ENCODE measurements at regions not wholly inside any gene's neighbourhood (a gene's known extent, or its start where the extent isn't known, plus 50 kb on each side); places are given as distances from the start of the nearest gene placed in this dataset.

- Histone ChIP-seq H3K9me3 (ENCODE audit: control insufficient read depth, insufficient read depth, low read depth, low read length) (no peaks in the 10 kb centered on the region), H3K27me3 (ENCODE audit: control insufficient read depth, insufficient read depth, low read length) (no peaks in the 10 kb centered on the region), H3K4me1 (ENCODE audit: control insufficient read depth, insufficient read depth, low read length) (no peaks in the 10 kb centered on the region), H3K36me3 (ENCODE audit: control insufficient read depth, insufficient read depth, low read length) (no peaks in the 10 kb centered on the region), H3K27ac (ENCODE audit: low read length) (no peak overlapping the region), H3K4me3 (ENCODE audit: low read depth in 2 of 2, low read length in 2 of 2) (no peak overlapping the region)
- DNase-seq (ENCODE audit: low read depth, low spot score), result no peak
- TF ChIP-seq REST (IDR thresholded peaks at IDR 0.05; ENCODE audit: insufficient read depth in 1 of 2, low read depth in 2 of 2, low read length in 1 of 2), result no peak
- TF ChIP-seq SIN3A (IDR thresholded peaks at IDR 0.05; ENCODE audit: borderline replicate concordance, insufficient read depth, low read depth, low read length), result no peak
- no peak for TF ChIP-seq POLR2AphosphoS5 (IDR thresholded peaks at IDR 0.05; ENCODE audit: low read depth, low read length)
- TF ChIP-seq TCF7L2 (IDR thresholded peaks at IDR 0.05; ENCODE audit: low read depth, low read length), result no peak
- TF ChIP-seq CTCF (IDR thresholded peaks at IDR 0.05), result no peak
- no peak for ATAC-seq
- intact Hi-C loops (cut with micrococcal nuclease; ENCODE audit: unreplicated experiment), result no loop called here
- ChIA-PET POLR2A (no interaction called here), CTCF (no interaction called here)
- in situ Hi-C loops (cut with HindIII; ENCODE audit: low pct_unique_long_range_greater_than_20kb, low sequenced_read_pairs), result no loop called here
- BruUV-seq (replicated peaks), result no TSS peak
These were observed 120.4 kb downstream of the NEDD1 start for GRCh38 chr12:97027482-97027881.

GRCh38 chr12:97038131-97038530 is 131.1 kb downstream of the NEDD1 start:
- no peaks in the 10 kb centered on the region for H3K36me3 ChIP-seq (ENCODE audit: control insufficient read depth, insufficient read depth, low read length)
- H3K27ac ChIP-seq (ENCODE audit: low read length), result no peak overlapping the region
- CTCF ChIA-PET, result no interaction called here
- H3K27me3 ChIP-seq (ENCODE audit: control insufficient read depth, insufficient read depth, low read length), result no peaks in the 10 kb centered on the region
- in situ Hi-C loops (cut with HindIII; ENCODE audit: low pct_unique_long_range_greater_than_20kb, low sequenced_read_pairs) (no loop called here), intact Hi-C loops (cut with micrococcal nuclease; ENCODE audit: unreplicated experiment) (no loop called here)
- no peak for TF ChIP-seq POLR2AphosphoS5 (IDR thresholded peaks at IDR 0.05; ENCODE audit: low read depth, low read length)
- TF ChIP-seq REST (IDR thresholded peaks at IDR 0.05; ENCODE audit: insufficient read depth in 1 of 2, low read depth in 2 of 2, low read length in 1 of 2), result no peak
- no peak for TF ChIP-seq SIN3A (IDR thresholded peaks at IDR 0.05; ENCODE audit: borderline replicate concordance, insufficient read depth, low read depth, low read length)
- TF ChIP-seq CTCF (IDR thresholded peaks at IDR 0.05), result no peak
- no peak for TF ChIP-seq TCF7L2 (IDR thresholded peaks at IDR 0.05; ENCODE audit: low read depth, low read length)
- H3K4me3 ChIP-seq (ENCODE audit: low read depth in 2 of 2, low read length in 2 of 2), result no peak overlapping the region
- POLR2A ChIA-PET, result no interaction called here
- ATAC-seq, result no peak
- H3K9me3 ChIP-seq (ENCODE audit: control insufficient read depth, insufficient read depth, low read depth, low read length), result no peaks in the 10 kb centered on the region
- DNase-seq (ENCODE audit: low read depth, low spot score), result no peak
- no peaks in the 10 kb centered on the region for H3K4me1 ChIP-seq (ENCODE audit: control insufficient read depth, insufficient read depth, low read length)
- BruUV-seq (replicated peaks), result no TSS peak

Measured in Panc1 (cell line).